ENCODE measurements at regions not wholly inside any gene's neighbourhood (a gene's known extent, or its start where the extent isn't known, plus 50 kb on each side); places are given as distances from the start of the nearest gene placed in this dataset.
"Not testable (repeated sequence)": the region's sequence is repeated elsewhere in the genome, so short reads cannot be mapped to it uniquely, and the experiment has no call there.

- H3K36me3 ChIP-seq (ENCODE audit: control insufficient read depth, insufficient read depth, low read length); H3K9me3 ChIP-seq (ENCODE audit: control insufficient read depth, low read length); H3K9ac ChIP-seq (ENCODE audit: low read length); H3K4me3 ChIP-seq (ENCODE audit: low read length); H3K27me3 ChIP-seq (ENCODE audit: control insufficient read depth, insufficient read depth, low read length): not testable (repeated sequence)
- peaks cover 11% of the 10 kb centered on the region for H3K4me1 ChIP-seq (ENCODE audit: control insufficient read depth, insufficient read depth, low read length)
Observed at GRCh38 chr14:105663323-105663722, 136.9 kb downstream of the TMEM121 start.

- H3K4me3 ChIP-seq (ENCODE audit: low read length); H3K9me3 ChIP-seq (ENCODE audit: control insufficient read depth, low read length); H3K36me3 ChIP-seq (ENCODE audit: control insufficient read depth, insufficient read depth, low read length); H3K9ac ChIP-seq (ENCODE audit: low read length); H3K27me3 ChIP-seq (ENCODE audit: control insufficient read depth, insufficient read depth, low read length): not testable (repeated sequence)
- H3K4me1 ChIP-seq (ENCODE audit: control insufficient read depth, insufficient read depth, low read length) = peaks cover 11% of the 10 kb centered on the region
Observed at GRCh38 chr14:105663818-105664596, 137.6 kb downstream of the TMEM121 start.

- H3K9me3 ChIP-seq (ENCODE audit: control insufficient read depth, low read length) = no peaks in the 10 kb centered on the region
- no peaks in the 10 kb centered on the region for H3K27me3 ChIP-seq (ENCODE audit: control insufficient read depth, insufficient read depth, low read length)
- H3K4me3 ChIP-seq (ENCODE audit: low read length) = no peak overlapping the region
- H3K36me3 ChIP-seq (ENCODE audit: control insufficient read depth, insufficient read depth, low read length) = no peaks in the 10 kb centered on the region
- peaks cover 9% of the 10 kb centered on the region for H3K4me1 ChIP-seq (ENCODE audit: control insufficient read depth, insufficient read depth, low read length)
- H3K9ac ChIP-seq (ENCODE audit: low read length) = no peak overlapping the region
Observed at GRCh38 chr14:105664691-105665090, 138.3 kb downstream of the TMEM121 start.

- Histone ChIP-seq H3K4me1 (ENCODE audit: control insufficient read depth, insufficient read depth, low read length) (peaks cover 4% of the 10 kb centered on the region), H3K4me3 (ENCODE audit: low read length) (no peak overlapping the region), H3K36me3 (ENCODE audit: control insufficient read depth, insufficient read depth, low read length) (no peaks in the 10 kb centered on the region), H3K9ac (ENCODE audit: low read length) (no peak overlapping the region), H3K9me3 (ENCODE audit: control insufficient read depth, low read length) (no peaks in the 10 kb centered on the region), H3K27me3 (ENCODE audit: control insufficient read depth, insufficient read depth, low read length) (no peaks in the 10 kb centered on the region)
Observed at GRCh38 chr14:105665247-105665950, 139.0 kb downstream of the TMEM121 start.

- H3K27me3 ChIP-seq (ENCODE audit: control insufficient read depth, insufficient read depth, low read length) = no peaks in the 10 kb centered on the region
- H3K36me3 ChIP-seq (ENCODE audit: control insufficient read depth, insufficient read depth, low read length) = no peaks in the 10 kb centered on the region
- H3K4me3 ChIP-seq (ENCODE audit: low read length) = no peak overlapping the region
- H3K9ac ChIP-seq (ENCODE audit: low read length) = no peak overlapping the region
- H3K9me3 ChIP-seq (ENCODE audit: control insufficient read depth, low read length) = no peaks in the 10 kb centered on the region
- peaks cover 4% of the 10 kb centered on the region for H3K4me1 ChIP-seq (ENCODE audit: control insufficient read depth, insufficient read depth, low read length)
Observed at GRCh38 chr14:105665951-105666277, 139.5 kb downstream of the TMEM121 start.

- peaks cover 4% of the 10 kb centered on the region for H3K4me1 ChIP-seq (ENCODE audit: control insufficient read depth, insufficient read depth, low read length)
- no peaks in the 10 kb centered on the region for H3K27me3 ChIP-seq (ENCODE audit: control insufficient read depth, insufficient read depth, low read length)
- no peaks in the 10 kb centered on the region for H3K9me3 ChIP-seq (ENCODE audit: control insufficient read depth, low read length)
- H3K9ac ChIP-seq (ENCODE audit: low read length) = no peak overlapping the region
- H3K4me3 ChIP-seq (ENCODE audit: low read length) = no peak overlapping the region
- no peaks in the 10 kb centered on the region for H3K36me3 ChIP-seq (ENCODE audit: control insufficient read depth, insufficient read depth, low read length)
Observed at GRCh38 chr14:105666420-105666819, 140.0 kb downstream of the TMEM121 start.

GRCh38 chr14:105666991-105667662 lies 140.7 kb downstream of the TMEM121 start:
- H3K27me3 ChIP-seq (ENCODE audit: control insufficient read depth, insufficient read depth, low read length); H3K4me1 ChIP-seq (ENCODE audit: control insufficient read depth, insufficient read depth, low read length); H3K4me3 ChIP-seq (ENCODE audit: low read length); H3K9me3 ChIP-seq (ENCODE audit: control insufficient read depth, low read length); H3K9ac ChIP-seq (ENCODE audit: low read length); H3K36me3 ChIP-seq (ENCODE audit: control insufficient read depth, insufficient read depth, low read length): not testable (repeated sequence)

GRCh38 chr14:105667663-105668020 lies 141.3 kb downstream of the TMEM121 start:
- H3K4me3 ChIP-seq (ENCODE audit: low read length); H3K36me3 ChIP-seq (ENCODE audit: control insufficient read depth, insufficient read depth, low read length); H3K4me1 ChIP-seq (ENCODE audit: control insufficient read depth, insufficient read depth, low read length); H3K27me3 ChIP-seq (ENCODE audit: control insufficient read depth, insufficient read depth, low read length); H3K9ac ChIP-seq (ENCODE audit: low read length); H3K9me3 ChIP-seq (ENCODE audit: control insufficient read depth, low read length): not testable (repeated sequence)

GRCh38 chr14:105668021-105668420 lies 141.6 kb downstream of the TMEM121 start:
- H3K4me1 ChIP-seq (ENCODE audit: control insufficient read depth, insufficient read depth, low read length); H3K9ac ChIP-seq (ENCODE audit: low read length); H3K27me3 ChIP-seq (ENCODE audit: control insufficient read depth, insufficient read depth, low read length); H3K36me3 ChIP-seq (ENCODE audit: control insufficient read depth, insufficient read depth, low read length); H3K4me3 ChIP-seq (ENCODE audit: low read length); H3K9me3 ChIP-seq (ENCODE audit: control insufficient read depth, low read length): not testable (repeated sequence)

GRCh38 chr14:105668471-105669230 lies 142.3 kb downstream of the TMEM121 start:
- not testable (repeated sequence) for H3K9ac ChIP-seq (ENCODE audit: low read length); H3K4me1 ChIP-seq (ENCODE audit: control insufficient read depth, insufficient read depth, low read length); H3K27me3 ChIP-seq (ENCODE audit: control insufficient read depth, insufficient read depth, low read length); H3K36me3 ChIP-seq (ENCODE audit: control insufficient read depth, insufficient read depth, low read length); H3K9me3 ChIP-seq (ENCODE audit: control insufficient read depth, low read length); H3K4me3 ChIP-seq (ENCODE audit: low read length)

GRCh38 chr14:105669231-105669610 lies 142.8 kb downstream of the TMEM121 start:
- H3K4me1 ChIP-seq (ENCODE audit: control insufficient read depth, insufficient read depth, low read length); H3K9me3 ChIP-seq (ENCODE audit: control insufficient read depth, low read length); H3K27me3 ChIP-seq (ENCODE audit: control insufficient read depth, insufficient read depth, low read length); H3K9ac ChIP-seq (ENCODE audit: low read length); H3K36me3 ChIP-seq (ENCODE audit: control insufficient read depth, insufficient read depth, low read length); H3K4me3 ChIP-seq (ENCODE audit: low read length): not testable (repeated sequence)

- H3K4me3 ChIP-seq (ENCODE audit: low read length); H3K9me3 ChIP-seq (ENCODE audit: control insufficient read depth, low read length); H3K36me3 ChIP-seq (ENCODE audit: control insufficient read depth, insufficient read depth, low read length); H3K27me3 ChIP-seq (ENCODE audit: control insufficient read depth, insufficient read depth, low read length); H3K4me1 ChIP-seq (ENCODE audit: control insufficient read depth, insufficient read depth, low read length); H3K9ac ChIP-seq (ENCODE audit: low read length): not testable (repeated sequence)
Observed at GRCh38 chr14:105669646-105670045, 143.3 kb downstream of the TMEM121 start.
